Spleen (tissue), 7 donors: ENCODE measurements at regions not wholly inside any gene's neighbourhood (a gene's known extent, or its start where the extent isn't known, plus 50 kb on each side); places are given as distances from the start of the nearest gene placed in this dataset.

Experiments
- CTCF ChIP-seq, 11 experiments: fragments of 200-600 bp in 7 of 11; fragments of 450-650 bp in 4 of 11; sonication (generic) in 4 of 11; IDR thresholded peaks in 8 of 11; conservative IDR thresholded peaks in 3 of 11; 1 replicate in 7 of 11; 2 replicates in 4 of 11; pipeline versions ENCODE4 v1.4.0 to v1.8.0; 2016 to 2021; ENCODE audit warnings: antibody characterized with exemption in 11 of 11, inconsistent platforms in 4 of 11, mild to moderate bottlenecking in 1 of 11
- POLR2AphosphoS5 ChIP-seq, 3 donors: sonication (generic); formaldehyde crosslinking; IDR thresholded peaks; one replicate each; pipeline ENCODE4 v1.5.1; 2017; ENCODE audit warnings: antibody characterized with exemption in 3 of 3
- donor health status: DM: no; HTN: no; CAD: no; lungs with moderate emphysema.
- donor health status: DM: no; HTN: no; CAD: no.
- donor health status: DM: no; HTN: no; CAD: no.

GRCh38 chr15:95687061-95687460, 643.4 kb upstream of the NR2F2 start:
- TF ChIP-seq POLR2AphosphoS5 (IDR thresholded peaks at IDR 0.05) (no peak), CTCF (IDR thresholded peaks at IDR 0.05 in 8 of 11, conservative IDR thresholded peaks at IDR 0.05 in 3 of 11) (no peak)
